Esophagus muscularis mucosa (tissue), 4 donors: ENCODE measurements at regions not wholly inside any gene's neighbourhood (a gene's known extent, or its start where the extent isn't known, plus 50 kb on each side); places are given as distances from the start of the nearest gene placed in this dataset.

Experiments
- DNase-seq: peaks from one replicate; pipeline ENCODE4 v3.0.0-alpha.2; 2017; ENCODE audit errors: extremely low spot score
- H3K27ac ChIP-seq, 4 donors: fragments of 200-600 bp; sonication (generic); replicated peaks in 1 of 4; 1 replicate in 3 of 4; 2 replicates in 1 of 4; pipeline ENCODE4 v1.5.1; 2016 to 2019; ENCODE audit warnings: mild to moderate bottlenecking in 1 of 4
- H3K27me3 ChIP-seq, 4 donors: fragments of 200-600 bp; sonication (generic); one replicate each; pipeline versions ENCODE4 v1.5.1 to v1.6.0; 2016 to 2019
- H3K36me3 ChIP-seq, 4 donors: fragments of 200-600 bp; sonication (generic); one replicate each; pipeline ENCODE4 v1.5.1; 2016 to 2019
- H3K4me1 ChIP-seq, 4 donors: fragments of 200-600 bp; sonication (generic); one replicate each; pipeline ENCODE4 v1.5.1; 2016 to 2019
- H3K4me3 ChIP-seq, 4 donors: fragments of 200-600 bp; sonication (generic); 1 replicate in 2 of 4; 2 replicates in 2 of 4; pipeline ENCODE4 v1.5.1; 2016 to 2019; ENCODE audit warnings: mild to moderate bottlenecking in 4 of 4, moderate library complexity in 1 of 4
- H3K9me3 ChIP-seq, 4 donors: fragments of 200-600 bp; sonication (generic); 1 replicate in 3 of 4; 2 replicates in 1 of 4; pipeline ENCODE4 v1.5.1; 2016 to 2019
- CTCF ChIP-seq, 3 experiments: fragments of 200-600 bp in 2 of 3; fragments of 450-650 bp in 1 of 3; sonication (generic) in 2 of 3; IDR thresholded peaks; one replicate each; pipeline ENCODE4 v1.5.1; 2017 to 2019; ENCODE audit warnings: antibody characterized with exemption in 3 of 3, mild to moderate bottlenecking in 2 of 3, moderate library complexity in 1 of 3
- EP300 ChIP-seq: sonication (generic); formaldehyde crosslinking; IDR thresholded peaks from one replicate; pipeline ENCODE4 v1.6.1; 2017; ENCODE audit warnings: antibody characterized with exemption
- POLR2A ChIP-seq: fragments of 450-650 bp; IDR thresholded peaks from one replicate; pipeline ENCODE4 v1.6.1; 2017; ENCODE audit warnings: antibody characterized with exemption, moderate library complexity, mild to moderate bottlenecking, low read depth
- POLR2AphosphoS5 ChIP-seq, 2 donors: sonication (generic); formaldehyde crosslinking; IDR thresholded peaks; one replicate each; pipeline ENCODE4 v1.6.1; 2017; ENCODE audit warnings: antibody characterized with exemption in 2 of 2
- WGBS: methylation state at CpG from one replicate; pipeline ENCODE4 v1.1.5; 2018; 5-methylcytosine and 5-hydroxymethylcytosine counted together
- intact Hi-C: fragments of 100-400 bp; cut with DNase I; formaldehyde crosslinking; loops from one replicate; pipeline ENCODE4 v1.15.1; 2023

- peaks cover 0 to 9% (median 0%) of the 10 kb centered on the region in 4 donors for H3K27me3 ChIP-seq
- H3K9me3 ChIP-seq = no peaks in the 10 kb centered on the region
- no peak for DNase-seq
- 48% methylated on average over 4 of the region's 4 CpGs for WGBS
- TF ChIP-seq CTCF (IDR thresholded peaks at IDR 0.05) (no peak), POLR2A (no peak), EP300 (no peak), POLR2AphosphoS5 (IDR thresholded peaks at IDR 0.05) (no peak)
- no peak overlapping the region for H3K27ac ChIP-seq
- no peak overlapping the region for H3K4me3 ChIP-seq
- intact Hi-C loops = no loop called here
- peaks cover 0 to 9% (median 6%) of the 10 kb centered on the region in 4 donors for H3K4me1 ChIP-seq
- no peaks in the 10 kb centered on the region for H3K36me3 ChIP-seq
Observed at GRCh38 chr10:35723059-35723458, 81.0 kb upstream of the FZD8 start.

- intact Hi-C loops = no loop called here
Observed at GRCh38 chr10:35722636-35723035, 80.5 kb upstream of the FZD8 start.

GRCh38 chr10:35722226-35722625, 80.1 kb upstream of the FZD8 start:
- WGBS = 88% methylated on average over 5 of the region's 5 CpGs
- H3K27me3 ChIP-seq = peaks cover 0 to 9% (median 0%) of the 10 kb centered on the region in 4 donors
- peaks cover 0 to 9% (median 6%) of the 10 kb centered on the region in 4 donors for H3K4me1 ChIP-seq
- TF ChIP-seq POLR2A = no peak
- no peak for TF ChIP-seq POLR2AphosphoS5 (IDR thresholded peaks at IDR 0.05)
- no peak for TF ChIP-seq CTCF (IDR thresholded peaks at IDR 0.05)
- TF ChIP-seq EP300 = no peak
- no peaks in the 10 kb centered on the region for H3K9me3 ChIP-seq
- H3K4me3 ChIP-seq = no peak overlapping the region
- no peak for DNase-seq
- no peak overlapping the region for H3K27ac ChIP-seq
- H3K36me3 ChIP-seq = no peaks in the 10 kb centered on the region
- intact Hi-C loops = no loop called here

More at GRCh38 chr10:35722636-35723035, 80.5 kb upstream of the FZD8 start:
- Histone ChIP-seq H3K27ac (no peak overlapping the region), H3K4me3 (no peak overlapping the region), H3K27me3 (peaks cover 0 to 9% (median 0%) of the 10 kb centered on the region in 4 donors), H3K36me3 (no peaks in the 10 kb centered on the region), H3K9me3 (no peaks in the 10 kb centered on the region), H3K4me1 (peaks cover 0 to 9% (median 6%) of the 10 kb centered on the region in 4 donors)
- TF ChIP-seq CTCF (IDR thresholded peaks at IDR 0.05) (no peak), EP300 (no peak), POLR2A (no peak)
- 74% methylated on average over 4 of the region's 4 CpGs for WGBS
- no peak for DNase-seq

GRCh38 chr10:35720366-35720765, 78.3 kb upstream of the FZD8 start:
- H3K4me3 ChIP-seq = no peak overlapping the region
- no peak for DNase-seq
- TF ChIP-seq CTCF (IDR thresholded peaks at IDR 0.05) (no peak), POLR2A (no peak), EP300 (no peak), POLR2AphosphoS5 (IDR thresholded peaks at IDR 0.05) (no peak)
- no peak overlapping the region for H3K27ac ChIP-seq
- intact Hi-C loops = no loop called here
- no peaks in the 10 kb centered on the region for H3K36me3 ChIP-seq
- no peaks in the 10 kb centered on the region for H3K9me3 ChIP-seq
- WGBS = 69% methylated on average over 2 of the region's 2 CpGs
- H3K4me1 ChIP-seq = no peaks in the 10 kb centered on the region
- H3K27me3 ChIP-seq = peaks cover 0 to 9% (median 0%) of the 10 kb centered on the region in 4 donors

- DNase-seq = peak; percentile 78
- TF ChIP-seq POLR2A = no peak
- no peak for TF ChIP-seq CTCF (IDR thresholded peaks at IDR 0.05)
- TF ChIP-seq POLR2AphosphoS5 (IDR thresholded peaks at IDR 0.05) = no peak
- TF ChIP-seq EP300 = no peak
- Histone ChIP-seq H3K27ac (no peak overlapping the region), H3K27me3 (peaks cover 0 to 7% (median 0%) of the 10 kb centered on the region in 4 donors), H3K36me3 (no peaks in the 10 kb centered on the region), H3K4me3 (no peak overlapping the region), H3K9me3 (no peaks in the 10 kb centered on the region), H3K4me1 (no peaks in the 10 kb centered on the region)
- intact Hi-C loops = no loop called here
- WGBS = 83% methylated on average over 1 of the region's 1 CpG
Observed at GRCh38 chr10:35716776-35717175, 74.7 kb upstream of the FZD8 start.
